Body of pancreas (tissue), 4 donors: ENCODE measurements at regions not wholly inside any gene's neighbourhood (a gene's known extent, or its start where the extent isn't known, plus 50 kb on each side); places are given as distances from the start of the nearest gene placed in this dataset.

Experiments
- POLR2A ChIP-seq, 3 donors: fragments of 450-650 bp; IDR thresholded peaks; one replicate each; pipeline ENCODE4 v1.6.1; 2016; ENCODE audit warnings: antibody characterized with exemption in 3 of 3, mild to moderate bottlenecking in 2 of 3
- TF ChIP-seq, protein P1 (sequence below), 7 experiments: fragments of 450-650 bp in 4 of 7; fragments of 200-600 bp in 3 of 7; sonication (generic) in 3 of 7; IDR thresholded peaks; one replicate each; pipeline ENCODE4 v1.5.1; 2016 to 2019; ENCODE audit warnings: antibody characterized with exemption in 7 of 7

DNA sequence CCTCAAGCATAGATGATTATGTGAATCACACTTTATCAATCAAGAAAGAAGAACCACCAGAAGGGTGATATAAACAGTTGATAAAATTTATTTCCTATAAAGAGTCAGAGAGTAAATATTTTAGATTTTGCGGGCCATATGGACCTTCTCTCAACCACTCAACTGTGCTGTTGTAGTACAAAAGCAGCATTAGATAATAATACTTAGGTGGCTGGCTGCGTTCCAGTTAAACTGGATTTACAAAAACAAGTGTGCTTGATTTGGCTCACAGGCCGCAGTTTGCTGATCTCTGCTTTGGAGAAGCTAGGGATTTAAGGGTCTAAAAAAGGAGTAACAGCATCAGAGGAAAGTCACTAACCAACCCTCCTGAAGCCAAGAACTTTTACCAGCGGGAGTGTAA lies 1406.0 kb downstream of the KCNT2 start:
- TF ChIP-seq, protein P1, sequence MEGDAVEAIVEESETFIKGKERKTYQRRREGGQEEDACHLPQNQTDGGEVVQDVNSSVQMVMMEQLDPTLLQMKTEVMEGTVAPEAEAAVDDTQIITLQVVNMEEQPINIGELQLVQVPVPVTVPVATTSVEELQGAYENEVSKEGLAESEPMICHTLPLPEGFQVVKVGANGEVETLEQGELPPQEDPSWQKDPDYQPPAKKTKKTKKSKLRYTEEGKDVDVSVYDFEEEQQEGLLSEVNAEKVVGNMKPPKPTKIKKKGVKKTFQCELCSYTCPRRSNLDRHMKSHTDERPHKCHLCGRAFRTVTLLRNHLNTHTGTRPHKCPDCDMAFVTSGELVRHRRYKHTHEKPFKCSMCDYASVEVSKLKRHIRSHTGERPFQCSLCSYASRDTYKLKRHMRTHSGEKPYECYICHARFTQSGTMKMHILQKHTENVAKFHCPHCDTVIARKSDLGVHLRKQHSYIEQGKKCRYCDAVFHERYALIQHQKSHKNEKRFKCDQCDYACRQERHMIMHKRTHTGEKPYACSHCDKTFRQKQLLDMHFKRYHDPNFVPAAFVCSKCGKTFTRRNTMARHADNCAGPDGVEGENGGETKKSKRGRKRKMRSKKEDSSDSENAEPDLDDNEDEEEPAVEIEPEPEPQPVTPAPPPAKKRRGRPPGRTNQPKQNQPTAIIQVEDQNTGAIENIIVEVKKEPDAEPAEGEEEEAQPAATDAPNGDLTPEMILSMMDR (IDR thresholded peaks at IDR 0.05), result no peak
- TF ChIP-seq POLR2A (IDR thresholded peaks at IDR 0.05), result no peak
